SK-N-SH (cell line): ENCODE measurements at regions not wholly inside any gene's neighbourhood (a gene's known extent, or its start where the extent isn't known, plus 50 kb on each side); places are given as distances from the start of the nearest gene placed in this dataset.

Experiments
- CTCF ChIA-PET: fragments of 300-600, 350-600 bp; formaldehyde crosslinking; extraction: SDS; loops from one replicate; lab custom pipeline; 2021; lab: Yijun Ruan, JAX
- POLR2A ChIA-PET: fragments of 350-600 bp; sonication (Branson Sonifier 250); formaldehyde crosslinking; extraction: SDS; loops from one replicate; lab custom pipeline; 2020; ENCODE audit warnings: antibody characterized with exemption, inconsistent platforms; lab: Yijun Ruan, JAX
- DNase-seq: peaks from one replicate; pipeline ENCODE4 v3.0.0; 2012
- H2AFZ ChIP-seq: fragments of 200-600 bp; sonication (generic); 2 replicates; pipeline ENCODE4 v1.8.1; 2016; ENCODE audit warnings: antibody characterized with exemption, mild to moderate bottlenecking, low read depth
- H3F3A ChIP-seq: fragments of 200-600 bp; sonication (generic); replicated peaks from 2 replicates; pipeline ENCODE3; 2016; ENCODE audit warnings: antibody characterized with exemption, mild to moderate bottlenecking; ENCODE audit not compliant: insufficient read depth
- H3K27ac ChIP-seq, 2 experiments: fragments of 200-500 bp in 1 of 2; fragments of 200-600 bp in 1 of 2; sonication (Bioruptor generic) in 1 of 2; sonication (generic), shearing (Covaris generic) in 1 of 2; 2 replicates each; pipeline versions ENCODE4 v1.5.1 to v1.6.1; 2014 to 2016; ENCODE audit warnings: low read depth in 2 of 2, inconsistent platforms in 1 of 2, low read length in 1 of 2, mild to moderate bottlenecking in 1 of 2, mixed read lengths in 1 of 2
- H3K27me3 ChIP-seq: fragments of 200-600 bp; sonication (generic), shearing (Covaris generic); 2 replicates; pipeline ENCODE4 v1.6.1; 2016; ENCODE audit warnings: mixed run types; ENCODE audit not compliant: insufficient read depth
- H3K36me3 ChIP-seq, 2 experiments: fragments of 200-500 bp in 1 of 2; fragments of 200-600 bp in 1 of 2; sonication (Bioruptor generic) in 1 of 2; sonication (generic) in 1 of 2; replicated peaks in 1 of 2; 2 replicates each; pipeline versions ENCODE3 to v1.5.1; 2014 to 2016; ENCODE audit warnings: low read length in 1 of 2, mild to moderate bottlenecking in 1 of 2; ENCODE audit not compliant: insufficient read depth in 2 of 2, control insufficient read depth in 1 of 2
- H3K4me1 ChIP-seq, 2 experiments: fragments of 200-500 bp in 1 of 2; fragments of 200-600 bp in 1 of 2; sonication (Bioruptor generic) in 1 of 2; sonication (generic), shearing (Covaris generic) in 1 of 2; 2 replicates each; pipeline versions ENCODE4 v1.5.1 to v1.6.1; 2014 to 2016; ENCODE audit warnings: low read depth in 1 of 2, low read length in 1 of 2, mixed run types in 1 of 2; ENCODE audit not compliant: insufficient read depth in 2 of 2, control insufficient read depth in 1 of 2
- H3K4me2 ChIP-seq: fragments of 200-600 bp; sonication (generic), shearing (Covaris generic); 2 replicates; pipeline ENCODE4 v1.6.1; 2017; ENCODE audit warnings: mixed run types
- H3K4me3 ChIP-seq, 2 experiments: fragments of 200-500 bp in 1 of 2; fragments of 200-600 bp in 1 of 2; sonication (Bioruptor generic) in 1 of 2; sonication (generic), shearing (Covaris generic) in 1 of 2; 2 replicates each; pipeline versions ENCODE4 v1.5.1 to v1.8.1; 2014 to 2016; ENCODE audit warnings: low read depth in 2 of 2, inconsistent platforms in 1 of 2, low read length in 1 of 2, mild to moderate bottlenecking in 1 of 2, mixed read lengths in 1 of 2, moderate library complexity in 1 of 2
- H3K79me2 ChIP-seq: fragments of 200-600 bp; sonication (generic); 2 replicates; pipeline ENCODE4 v1.8.1; 2017; ENCODE audit warnings: mild to moderate bottlenecking; ENCODE audit not compliant: insufficient read depth
- H3K9ac ChIP-seq: fragments of 200-600 bp; sonication (generic); 2 replicates; pipeline ENCODE4 v1.6.1; 2017; ENCODE audit warnings: mixed run types
- H3K9me2 ChIP-seq: fragments of 200-600 bp; sonication (generic); 2 replicates; pipeline ENCODE4 v1.6.1; 2017; ENCODE audit warnings: mixed run types
- H3K9me3 ChIP-seq: fragments of 200-600 bp; sonication (generic); 2 replicates; pipeline ENCODE4 v1.6.1; 2017; ENCODE audit warnings: mixed run types, mild to moderate bottlenecking, moderate library complexity
- H4K20me1 ChIP-seq: fragments of 200-600 bp; sonication (generic); 2 replicates; pipeline ENCODE4 v1.6.1; 2017; ENCODE audit warnings: mild to moderate bottlenecking, mixed run types; ENCODE audit not compliant: insufficient read depth
- CTCF ChIP-seq: fragments of 200-600 bp; sonication (generic); IDR thresholded peaks from 2 replicates; pipeline ENCODE4 v1.6.1; 2017; ENCODE audit warnings: antibody characterized with exemption, mild to moderate bottlenecking, moderate library complexity
- FOXJ3 ChIP-seq: sonication (generic); formaldehyde crosslinking; IDR thresholded peaks from 2 replicates; pipeline ENCODE4 v1.5.1; 2020; ENCODE audit warnings: mild to moderate bottlenecking, missing genetic modification reagents
- GABPA ChIP-seq: IDR thresholded peaks from 2 replicates; pipeline ENCODE4 v1.4.0; 2012; ENCODE audit warnings: low read depth, mild to moderate bottlenecking
- GATA2 ChIP-seq: sonication (generic); formaldehyde crosslinking; IDR thresholded peaks from 2 replicates; pipeline ENCODE4 v1.5.0; 2020; ENCODE audit warnings: mild to moderate bottlenecking, missing genetic modification reagents
- JUND ChIP-seq: IDR thresholded peaks from 2 replicates; pipeline ENCODE4 v1.4.0; 2012
- MAX ChIP-seq: IDR thresholded peaks from 2 replicates; pipeline ENCODE4 v1.4.0; 2012; ENCODE audit warnings: low read depth
- MEF2A ChIP-seq: IDR thresholded peaks from 2 replicates; pipeline ENCODE4 v1.4.0; 2012; ENCODE audit warnings: low read depth, borderline replicate concordance
- NFIC ChIP-seq: IDR thresholded peaks from 2 replicates; pipeline ENCODE4 v1.4.0; 2012; ENCODE audit warnings: borderline replicate concordance
- PBX3 ChIP-seq: IDR thresholded peaks from 2 replicates; pipeline ENCODE4; 2012
- POLR2AphosphoS5 ChIP-seq: IDR thresholded peaks from 2 replicates; pipeline ENCODE4 v1.6.1; 2012; ENCODE audit warnings: low read depth, low read length
- RCOR1 ChIP-seq: fragments of 150-350 bp; IDR thresholded peaks from 2 replicates; pipeline ENCODE4 v1.6.1; 2017; ENCODE audit warnings: antibody characterized with exemption, low read length
- RXRA ChIP-seq: IDR thresholded peaks from 2 replicates; pipeline ENCODE4 v1.4.0; 2012; ENCODE audit warnings: low read depth, mild to moderate bottlenecking, borderline replicate concordance
- SIN3A ChIP-seq: IDR thresholded peaks from 2 replicates; pipeline ENCODE4 v1.6.1; 2012; ENCODE audit warnings: low read depth, mild to moderate bottlenecking, low read length, moderate library complexity, borderline replicate concordance
- TAF1 ChIP-seq: IDR thresholded peaks from 2 replicates; pipeline ENCODE4 v1.6.1; 2012; ENCODE audit warnings: low read depth, mild to moderate bottlenecking, low read length, moderate library complexity, borderline replicate concordance
- USF1 ChIP-seq: IDR thresholded peaks from 2 replicates; pipeline ENCODE4 v1.4.0; 2012; ENCODE audit warnings: low read depth, borderline replicate concordance
- WGBS: methylation state at CpG from one replicate; pipeline ENCODE4 v1.1.6; 2017; ENCODE audit warnings: low lambda C conversion rate; 5-methylcytosine and 5-hydroxymethylcytosine counted together

GRCh38 chr2:224325941-224326340 is 76.0 kb downstream of the FAM124B start:
- no peak for TF ChIP-seq POLR2AphosphoS5
- no peak for DNase-seq
- Histone ChIP-seq H3F3A (no peaks in the 10 kb centered on the region), H3K79me2 (no peaks in the 10 kb centered on the region), H3K4me3 (no peak overlapping the region), H3K4me2 (no peak overlapping the region), H3K36me3 (no peaks in the 10 kb centered on the region), H3K9me3 (no peaks in the 10 kb centered on the region), H4K20me1 (no peaks in the 10 kb centered on the region), H3K27ac (no peak overlapping the region), H3K4me1 (no peaks in the 10 kb centered on the region), H2AFZ (no peak overlapping the region), H3K9me2 (no peaks in the 10 kb centered on the region), H3K9ac (no peak overlapping the region), H3K27me3 (no peaks in the 10 kb centered on the region; the same call in 1 of the 2 replicates)
- ChIA-PET CTCF (no interaction called here), POLR2A (no interaction called here)
- 20% methylated on average over 1 of the region's 1 CpG for WGBS

DNA sequence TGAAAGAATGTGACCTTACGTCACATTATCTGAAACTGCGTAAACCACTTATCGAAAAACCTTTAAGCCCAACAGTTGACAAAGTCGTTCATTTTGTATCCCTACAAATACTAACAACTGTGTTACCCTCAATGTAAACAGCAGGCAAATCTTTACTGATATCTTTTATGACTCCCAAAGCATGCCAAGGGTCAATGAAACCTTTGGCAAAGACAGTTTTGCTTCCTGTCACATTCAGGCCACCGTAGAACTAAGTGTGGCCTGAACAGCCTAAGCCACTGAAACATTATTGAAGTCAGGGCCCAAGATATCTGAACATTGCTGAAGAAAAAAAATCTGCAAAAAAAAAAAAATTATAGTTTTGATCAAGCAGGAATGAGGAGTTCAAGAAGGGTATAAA is 77.3 kb downstream of the FAM124B start:
- Histone ChIP-seq H2AFZ (no peak overlapping the region), H3K4me2 (no peak overlapping the region), H3F3A (no peaks in the 10 kb centered on the region), H3K9ac (no peak overlapping the region), H3K4me1 (no peaks in the 10 kb centered on the region), H3K27ac (no peak overlapping the region), H3K27me3 (no peaks in the 10 kb centered on the region), H4K20me1 (no peaks in the 10 kb centered on the region), H3K4me3 (no peak overlapping the region), H3K36me3 (no peaks in the 10 kb centered on the region), H3K9me2 (no peaks in the 10 kb centered on the region), H3K9me3 (no peaks in the 10 kb centered on the region), H3K79me2 (no peaks in the 10 kb centered on the region)
- POLR2A ChIA-PET: no interaction called here
- CTCF ChIA-PET: no interaction called here
- WGBS: 83% methylated on average over 5 of the region's 5 CpGs
- no peak for DNase-seq
- TF ChIP-seq JUND (no peak), NFIC (no peak), CTCF (no peak), RCOR1 (no peak), USF1 (no peak), GATA2 (CRISPR knock-in tag) (no peak), MEF2A (no peak), PBX3 (no peak), GABPA (no peak), RXRA (no peak), TAF1 (no peak), MAX (no peak), SIN3A (no peak), FOXJ3 (CRISPR knock-in tag) (no peak)
